GM19099 (cell line): ENCODE measurements at regions not wholly inside any gene's neighbourhood (a gene's known extent, or its start where the extent isn't known, plus 50 kb on each side); places are given as distances from the start of the nearest gene placed in this dataset.

ENCODE experiments used
- POLR2A ChIP-seq: IDR thresholded peaks from 3 replicates; pipeline ENCODE4 v1.6.1; 2011; ENCODE audit warnings: low read depth; ENCODE audit not compliant: insufficient read length; ENCODE audit errors: extremely low read depth

- no peak for TF ChIP-seq POLR2A
Observed at GRCh38 chr21:24076179-24076578, 1531.1 kb downstream of the MRPL39 start.

GRCh38 chr21:24055696-24056095 is 1551.6 kb downstream of the MRPL39 start:
- no peak for TF ChIP-seq POLR2A

- TF ChIP-seq POLR2A, result no peak
Observed at GRCh38 chr21:24050231-24050630, 1557.0 kb downstream of the MRPL39 start.

- TF ChIP-seq POLR2A, result no peak
Observed at GRCh38 chr21:24046829-24047443, 1560.3 kb downstream of the MRPL39 start.

GRCh38 chr21:24045775-24046215 is 1561.5 kb downstream of the MRPL39 start:
- TF ChIP-seq POLR2A, result no peak

- no peak for TF ChIP-seq POLR2A
Observed at GRCh38 chr21:24045373-24045772, 1561.9 kb downstream of the MRPL39 start.

GRCh38 chr21:24042687-24043086 is 1564.6 kb downstream of the MRPL39 start:
- no peak for TF ChIP-seq POLR2A

- TF ChIP-seq POLR2A, result no peak
Observed at GRCh38 chr21:24032709-24033232, 1574.5 kb downstream of the MRPL39 start.

- no peak for TF ChIP-seq POLR2A
Observed at GRCh38 chr21:24027396-24027795, 1579.9 kb downstream of the MRPL39 start.

GRCh38 chr21:24025101-24025500 is 1582.2 kb downstream of the MRPL39 start:
- TF ChIP-seq POLR2A, result no peak

GRCh38 chr21:24023936-24024335 is 1583.3 kb downstream of the MRPL39 start:
- no peak for TF ChIP-seq POLR2A

GRCh38 chr21:24023402-24023801 is 1583.9 kb downstream of the MRPL39 start:
- no peak for TF ChIP-seq POLR2A

- no peak for TF ChIP-seq POLR2A
Observed at GRCh38 chr21:24014381-24014780, 1592.9 kb downstream of the MRPL39 start.

- no peak for TF ChIP-seq POLR2A
Observed at GRCh38 chr21:24011087-24011486, 1596.2 kb downstream of the MRPL39 start.

- no peak for TF ChIP-seq POLR2A
Observed at GRCh38 chr21:24007592-24007991, 1599.7 kb downstream of the MRPL39 start.

- TF ChIP-seq POLR2A, result no peak
Observed at GRCh38 chr21:23986987-23987386, 1620.3 kb downstream of the MRPL39 start.

GRCh38 chr21:23986214-23986613 is 1621.1 kb downstream of the MRPL39 start:
- no peak for TF ChIP-seq POLR2A

GRCh38 chr21:23982546-23982945 is 1624.7 kb downstream of the MRPL39 start:
- no peak for TF ChIP-seq POLR2A

GRCh38 chr21:23977971-23978370 is 1629.3 kb downstream of the MRPL39 start:
- TF ChIP-seq POLR2A, result no peak
